ENCODE measurements at regions not wholly inside any gene's neighbourhood (a gene's known extent, or its start where the extent isn't known, plus 50 kb on each side); places are given as distances from the start of the nearest gene placed in this dataset.

- POLR2A ChIA-PET = interaction anchor here (0.6 kb wide), 1 partner anchor 96 kb away, joined by 3 read pairs; no protein-coding TSS in a partner anchor
- Histone ChIP-seq H3K27ac (ENCODE audit: control insufficient read depth, insufficient read depth) (no peak overlapping the region), H2AFZ (ENCODE audit: control insufficient read depth, low read depth, low read length) (no peak overlapping the region), H3K9me3 (replicated peaks; ENCODE audit: control insufficient read depth, insufficient read depth, low read length) (no peaks in the 10 kb centered on the region), H3K4me3 (no peak overlapping the region), H4K20me1 (ENCODE audit: control insufficient read depth, insufficient read depth) (no peaks in the 10 kb centered on the region), H3K36me3 (ENCODE audit: control insufficient read depth in 2 of 2, insufficient read depth in 2 of 2, low read length in 1 of 2) (no peaks in the 10 kb centered on the region), H3K4me1 (ENCODE audit: control insufficient read depth, insufficient read depth, low read length) (peaks cover 2% of the 10 kb centered on the region; the same call in 1 of the 2 replicates), H3K79me2 (ENCODE audit: control insufficient read depth, insufficient read depth, low read length) (no peaks in the 10 kb centered on the region), H3K4me2 (ENCODE audit: control insufficient read depth, insufficient read depth) (no peak overlapping the region), H3K9ac (ENCODE audit: control insufficient read depth, insufficient read depth, low read length) (no peak overlapping the region), H3K27me3 (replicated peaks in 1 of 2; ENCODE audit: control insufficient read depth in 2 of 2, insufficient read depth in 2 of 2, low read length in 1 of 2) (no peaks in the 10 kb centered on the region)
- CTCF ChIA-PET = no interaction called here
- 36% methylated on average over 1 of the region's 1 CpG for WGBS (ENCODE audit: insufficient coverage, insufficient replicate concordance, low lambda C conversion rate, missing lambda C conversion rate)
- in situ Hi-C loops (cut with MboI) (no loop called here), intact Hi-C loops (cut with micrococcal nuclease; ENCODE audit: unreplicated experiment) (no loop called here)
- TF ChIP-seq SREBF1 (IDR thresholded peaks at IDR 0.05; ENCODE audit: low read length) (no peak), SMC3 (IDR thresholded peaks at IDR 0.05; ENCODE audit: borderline replicate concordance, low read length) (no peak), ZBTB33 (IDR thresholded peaks at IDR 0.05) (no peak), POLR2AphosphoS5 (IDR thresholded peaks at IDR 0.05; ENCODE audit: low read length) (no peak), PAX5 (IDR thresholded peaks at IDR 0.05; ENCODE audit: borderline replicate concordance, low read depth, low read length) (no peak), SUZ12 (IDR thresholded peaks at IDR 0.05; ENCODE audit: unreplicated experiment) (no peak), USF1 (IDR thresholded peaks at IDR 0.05; ENCODE audit: borderline replicate concordance, extremely low read length, insufficient read depth, low read depth, low read length) (no peak)
- BruUV-seq (replicated peaks) = no TSS peak
- DNase-seq (ENCODE audit: low read depth, low spot score) = no peak
- RAD21 ChIA-PET (ENCODE audit: unreplicated experiment) = no interaction called here
- FAIRE-seq = no peak
- SMC1A ChIA-PET (ENCODE audit: uncharacterized antibody, unreplicated experiment) = no interaction called here
- no peak for ATAC-seq
These were observed 73.8 kb upstream of the SLC1A1 start for GRCh38 chr9:4416467-4416866.
